CD14-positive monocyte (primary cell): ENCODE measurements at regions not wholly inside any gene's neighbourhood (a gene's known extent, or its start where the extent isn't known, plus 50 kb on each side); places are given as distances from the start of the nearest gene placed in this dataset.

Experiments used
- DNase-seq, 3 donors: peaks; one replicate each; pipeline ENCODE4 v3.0.0-alpha.2; 2011 to 2022
- H2AFZ ChIP-seq: 2 replicates; pipeline ENCODE4 v1.6.0; 2012; ENCODE audit warnings: mild to moderate bottlenecking, low read depth, low read length, inconsistent platforms; ENCODE audit not compliant: insufficient read depth, poor library complexity, severe bottlenecking
- H3K27ac ChIP-seq, 2 donors: 1 replicate in 1 of 2; 2 replicates in 1 of 2; pipeline ENCODE4 v1.5.1; 2012 to 2013; ENCODE audit warnings: low read length in 2 of 2, control low read depth in 1 of 2, inconsistent platforms in 1 of 2, low read depth in 1 of 2, mild to moderate bottlenecking in 1 of 2
- H3K27me3 ChIP-seq, 2 donors: one replicate each; pipeline versions ENCODE4 v1.6.0 to v1.6.1; 2011 to 2013; ENCODE audit warnings: low read length in 2 of 2; ENCODE audit not compliant: control insufficient read depth in 2 of 2, insufficient read depth in 2 of 2
- H3K36me3 ChIP-seq, 2 donors: replicated peaks in 1 of 2; 1 replicate in 1 of 2; 2 replicates in 1 of 2; pipeline versions ENCODE4 v1.5.1 to v1.6.1; 2012 to 2013; ENCODE audit warnings: low read length in 2 of 2, control low read depth in 1 of 2, inconsistent platforms in 1 of 2, mild to moderate bottlenecking in 1 of 2; ENCODE audit not compliant: insufficient read depth in 2 of 2, control insufficient read depth in 1 of 2
- H3K4me1 ChIP-seq, 2 donors: 1 replicate in 1 of 2; 2 replicates in 1 of 2; pipeline versions ENCODE4 v1.5.1 to v1.6.1; 2012 to 2013; ENCODE audit warnings: low read length in 2 of 2, control low read depth in 1 of 2, inconsistent platforms in 1 of 2, mild to moderate bottlenecking in 1 of 2, moderate library complexity in 1 of 2; ENCODE audit not compliant: insufficient read depth in 2 of 2, control insufficient read depth in 1 of 2
- H3K4me2 ChIP-seq: replicated peaks from 2 replicates; pipeline ENCODE3; 2012; ENCODE audit warnings: low read length, moderate library complexity, mild to moderate bottlenecking; ENCODE audit not compliant: poor library complexity, severe bottlenecking; ENCODE audit errors: extremely low read depth
- H3K4me3 ChIP-seq, 3 experiments: fragments of 200-600 bp in 1 of 3; sonication (generic) in 1 of 3; replicated peaks in 1 of 3; 1 replicate in 2 of 3; 2 replicates in 1 of 3; pipeline ENCODE4 v1.5.1; 2011 to 2013; ENCODE audit warnings: low read length in 3 of 3, mild to moderate bottlenecking in 3 of 3, control low read depth in 2 of 3, low read depth in 2 of 3, inconsistent platforms in 1 of 3, moderate library complexity in 1 of 3
- H3K79me2 ChIP-seq: 2 replicates; pipeline ENCODE4 v1.6.0; 2012; ENCODE audit warnings: mild to moderate bottlenecking, control low read depth, inconsistent platforms, low read length, moderate library complexity; ENCODE audit not compliant: insufficient read depth
- H3K9ac ChIP-seq: 2 replicates; pipeline ENCODE4 v1.6.0; 2017; ENCODE audit warnings: low read length, mild to moderate bottlenecking; ENCODE audit not compliant: insufficient read depth, poor library complexity, severe bottlenecking
- H3K9me3 ChIP-seq, 2 donors: replicated peaks in 1 of 2; 1 replicate in 1 of 2; 2 replicates in 1 of 2; pipeline versions ENCODE4 v1.5.1 to v1.6.1; 2012 to 2013; ENCODE audit warnings: low read length in 2 of 2, control low read depth in 1 of 2; ENCODE audit not compliant: control insufficient read depth in 1 of 2, insufficient read depth in 1 of 2
- H4K20me1 ChIP-seq: 2 replicates; pipeline ENCODE4 v1.6.0; 2012; ENCODE audit warnings: mild to moderate bottlenecking, low read length, control low read depth, moderate library complexity; ENCODE audit not compliant: insufficient read depth
- H3K27ac Mint-ChIP-seq, 7 donors: one replicate each; pipeline ENCODE4 v1.8.0; 2020; ENCODE audit warnings: mild to moderate bottlenecking in 7 of 7, mixed read lengths in 7 of 7, moderate library complexity in 6 of 7, inconsistent platforms in 2 of 7
- H3K27me3 Mint-ChIP-seq, 3 donors: one replicate each; pipeline ENCODE4 v1.8.0; 2021 to 2022; ENCODE audit warnings: low read depth in 3 of 3, mild to moderate bottlenecking in 3 of 3, mixed read lengths in 3 of 3, moderate library complexity in 3 of 3, inconsistent platforms in 1 of 3
- H3K36me3 Mint-ChIP-seq, 2 donors: one replicate each; pipeline ENCODE4 v1.8.0; 2020; ENCODE audit warnings: mixed read lengths in 2 of 2, inconsistent platforms in 1 of 2, mild to moderate bottlenecking in 1 of 2
- H3K4me1 Mint-ChIP-seq: one replicate; pipeline ENCODE4 v1.8.0; 2020; ENCODE audit warnings: mild to moderate bottlenecking, mixed read lengths
- H3K4me3 Mint-ChIP-seq, 2 donors: one replicate each; pipeline ENCODE4 v1.8.0; 2020; ENCODE audit warnings: mild to moderate bottlenecking in 2 of 2, mixed read lengths in 2 of 2, moderate library complexity in 1 of 2
- H3K9me3 Mint-ChIP-seq, 7 donors: one replicate each; pipeline ENCODE4 v1.8.0; 2020 to 2022; ENCODE audit warnings: mixed read lengths in 7 of 7, mild to moderate bottlenecking in 6 of 7, moderate library complexity in 6 of 7, inconsistent platforms in 2 of 7
- WGBS: methylation state at CpG from one replicate; pipeline ENCODE4 v1.1.5; 2013; ENCODE audit warnings: missing lambda C conversion rate; ENCODE audit not compliant: insufficient coverage; 5-methylcytosine and 5-hydroxymethylcytosine counted together
- intact Hi-C, 2 donors: fragments of 100-400 bp; cut with micrococcal nuclease; formaldehyde crosslinking; loops; one replicate each; pipeline versions ENCODE4 v1.15.0 to v1.15.1; 2023
- TF ChIP-seq, protein P1 (sequence below): fragments of 200-600 bp; IDR thresholded peaks from one replicate; pipeline ENCODE4 v1.8.0; 2022; ENCODE audit warnings: antibody characterized with exemption, mild to moderate bottlenecking

DNA sequence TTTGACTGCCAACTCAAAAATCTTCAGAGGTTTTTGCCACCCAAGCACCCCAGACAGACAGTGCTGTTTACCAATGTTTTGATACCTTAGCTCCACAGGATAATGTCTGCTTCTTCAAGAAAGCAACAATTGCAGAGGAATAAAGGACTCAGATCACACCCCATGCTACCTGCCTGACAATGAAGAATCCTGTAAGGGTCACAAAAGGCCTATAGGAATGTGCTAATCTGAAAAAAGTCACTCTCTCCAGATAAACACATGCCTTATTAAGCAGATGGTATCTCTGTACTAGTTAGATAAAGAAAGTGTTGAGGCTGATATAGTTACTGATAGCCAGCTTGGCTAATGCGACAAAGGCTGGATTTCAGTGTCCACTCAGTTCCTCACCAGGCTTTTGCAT lies 1076.7 kb upstream of the SORCS1 start:
- WGBS, result no CpG with 5 or more reads among the region's 1 CpG
- H3K9me3 Mint-ChIP-seq, result peaks cover 2 to 12% (median 9%) of the 10 kb centered on the region in 7 donors
- Histone ChIP-seq H3K9me3 (peaks cover 22 to 29% of the 10 kb centered on the region in 2 donors), H3K36me3 (no peaks in the 10 kb centered on the region), H3K4me3 (no peak overlapping the region), H3K4me2 (no peak overlapping the region), H3K27me3 (no peaks in the 10 kb centered on the region), H4K20me1 (no peaks in the 10 kb centered on the region), H3K79me2 (no peaks in the 10 kb centered on the region), H3K4me1 (no peaks in the 10 kb centered on the region), H3K27ac (no peak overlapping the region), H2AFZ (no peak overlapping the region), H3K9ac (no peak overlapping the region)
- H3K4me1 Mint-ChIP-seq, result no peaks in the 10 kb centered on the region
- H3K4me3 Mint-ChIP-seq, result no peak overlapping the region
- TF ChIP-seq, protein P1, sequence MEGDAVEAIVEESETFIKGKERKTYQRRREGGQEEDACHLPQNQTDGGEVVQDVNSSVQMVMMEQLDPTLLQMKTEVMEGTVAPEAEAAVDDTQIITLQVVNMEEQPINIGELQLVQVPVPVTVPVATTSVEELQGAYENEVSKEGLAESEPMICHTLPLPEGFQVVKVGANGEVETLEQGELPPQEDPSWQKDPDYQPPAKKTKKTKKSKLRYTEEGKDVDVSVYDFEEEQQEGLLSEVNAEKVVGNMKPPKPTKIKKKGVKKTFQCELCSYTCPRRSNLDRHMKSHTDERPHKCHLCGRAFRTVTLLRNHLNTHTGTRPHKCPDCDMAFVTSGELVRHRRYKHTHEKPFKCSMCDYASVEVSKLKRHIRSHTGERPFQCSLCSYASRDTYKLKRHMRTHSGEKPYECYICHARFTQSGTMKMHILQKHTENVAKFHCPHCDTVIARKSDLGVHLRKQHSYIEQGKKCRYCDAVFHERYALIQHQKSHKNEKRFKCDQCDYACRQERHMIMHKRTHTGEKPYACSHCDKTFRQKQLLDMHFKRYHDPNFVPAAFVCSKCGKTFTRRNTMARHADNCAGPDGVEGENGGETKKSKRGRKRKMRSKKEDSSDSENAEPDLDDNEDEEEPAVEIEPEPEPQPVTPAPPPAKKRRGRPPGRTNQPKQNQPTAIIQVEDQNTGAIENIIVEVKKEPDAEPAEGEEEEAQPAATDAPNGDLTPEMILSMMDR, result no peak
- intact Hi-C loops, result no loop called here
- no peak overlapping the region for H3K27ac Mint-ChIP-seq
- H3K36me3 Mint-ChIP-seq, result no peaks in the 10 kb centered on the region
- no peaks in the 10 kb centered on the region for H3K27me3 Mint-ChIP-seq
- no peak for DNase-seq

DNA sequence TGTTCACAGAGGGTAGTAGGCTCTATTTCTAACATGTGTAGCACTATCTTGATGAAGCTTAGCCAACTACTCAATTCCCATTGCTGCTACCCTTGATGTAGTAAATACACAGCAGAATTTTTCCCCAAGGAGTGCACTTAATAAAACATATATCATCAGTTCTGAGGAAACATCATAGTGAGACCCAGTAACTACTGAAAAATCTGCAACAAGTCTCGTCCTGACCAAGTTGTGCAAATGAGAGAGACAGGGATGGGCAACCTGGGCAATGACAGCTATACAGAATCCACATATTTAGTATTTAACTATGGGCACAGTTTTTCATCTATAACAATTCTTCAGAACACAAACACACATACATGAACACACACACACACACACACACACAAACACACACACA lies 1073.8 kb upstream of the SORCS1 start:
- no peaks in the 10 kb centered on the region for H3K4me1 ChIP-seq
- no peak overlapping the region for H3K4me3 ChIP-seq
- intact Hi-C loops, result no loop called here
- H3K4me3 Mint-ChIP-seq, result no peak overlapping the region
- no peaks in the 10 kb centered on the region for H3K36me3 Mint-ChIP-seq
- no peak overlapping the region for H3K27ac ChIP-seq
- no peaks in the 10 kb centered on the region for H3K27me3 Mint-ChIP-seq
- WGBS, result no CpG with 5 or more reads among the region's 1 CpG
- no peaks in the 10 kb centered on the region for H3K27me3 ChIP-seq
- DNase-seq, result no peak
- no peaks in the 10 kb centered on the region for H3K36me3 ChIP-seq
- TF ChIP-seq, protein P1, result no peak
- no peaks in the 10 kb centered on the region for H4K20me1 ChIP-seq
- H3K4me2 ChIP-seq, result no peak overlapping the region
- no peak overlapping the region for H2AFZ ChIP-seq
- peaks cover 0 to 2% (median 0%) of the 10 kb centered on the region in 7 donors for H3K9me3 Mint-ChIP-seq
- no peaks in the 10 kb centered on the region for H3K79me2 ChIP-seq
- H3K4me1 Mint-ChIP-seq, result no peaks in the 10 kb centered on the region
- H3K9me3 ChIP-seq, result peaks cover 4% of the 10 kb centered on the region in 2 donors
- H3K9ac ChIP-seq, result no peak overlapping the region
- H3K27ac Mint-ChIP-seq, result no peak overlapping the region
